ENCODE measurements at regions not wholly inside any gene's neighbourhood (a gene's known extent, or its start where the extent isn't known, plus 50 kb on each side); places are given as distances from the start of the nearest gene placed in this dataset.

GRCh38 chr6:20029979-20030378 is 182.3 kb downstream of the MBOAT1 start:
- TF ChIP-seq, protein P1, sequence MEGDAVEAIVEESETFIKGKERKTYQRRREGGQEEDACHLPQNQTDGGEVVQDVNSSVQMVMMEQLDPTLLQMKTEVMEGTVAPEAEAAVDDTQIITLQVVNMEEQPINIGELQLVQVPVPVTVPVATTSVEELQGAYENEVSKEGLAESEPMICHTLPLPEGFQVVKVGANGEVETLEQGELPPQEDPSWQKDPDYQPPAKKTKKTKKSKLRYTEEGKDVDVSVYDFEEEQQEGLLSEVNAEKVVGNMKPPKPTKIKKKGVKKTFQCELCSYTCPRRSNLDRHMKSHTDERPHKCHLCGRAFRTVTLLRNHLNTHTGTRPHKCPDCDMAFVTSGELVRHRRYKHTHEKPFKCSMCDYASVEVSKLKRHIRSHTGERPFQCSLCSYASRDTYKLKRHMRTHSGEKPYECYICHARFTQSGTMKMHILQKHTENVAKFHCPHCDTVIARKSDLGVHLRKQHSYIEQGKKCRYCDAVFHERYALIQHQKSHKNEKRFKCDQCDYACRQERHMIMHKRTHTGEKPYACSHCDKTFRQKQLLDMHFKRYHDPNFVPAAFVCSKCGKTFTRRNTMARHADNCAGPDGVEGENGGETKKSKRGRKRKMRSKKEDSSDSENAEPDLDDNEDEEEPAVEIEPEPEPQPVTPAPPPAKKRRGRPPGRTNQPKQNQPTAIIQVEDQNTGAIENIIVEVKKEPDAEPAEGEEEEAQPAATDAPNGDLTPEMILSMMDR (IDR thresholded peaks at IDR 0.05; ENCODE audit: control extremely low read depth, extremely low read depth) = no peak
- Histone ChIP-seq H3K4me3 (no peak overlapping the region), H3K9ac (ENCODE audit: insufficient read depth in 1 of 2, low read length in 2 of 2) (no peak overlapping the region), H3K27me3 (ENCODE audit: control insufficient read depth in 3 of 3, insufficient read depth in 3 of 3, low read length in 2 of 3) (peaks cover 0 to 27% (median 4%) of the 10 kb centered on the region in 3 donors), H3K36me3 (ENCODE audit: control insufficient read depth in 4 of 4, insufficient read depth in 4 of 4, low read length in 4 of 4) (no peaks in the 10 kb centered on the region), H3K9me3 (ENCODE audit: control insufficient read depth in 4 of 4, insufficient read depth in 3 of 4, low read length in 3 of 4) (peaks cover 0 to 9% (median 0%) of the 10 kb centered on the region in 4 donors), H3K4me1 (ENCODE audit: control insufficient read depth in 5 of 5, insufficient read depth in 5 of 5, low read length in 5 of 5) (no peaks in the 10 kb centered on the region), H3K27ac (ENCODE audit: low read depth in 1 of 2, low read length in 1 of 2) (no peak overlapping the region)
- ATAC-seq (ENCODE audit: insufficient read depth, low FRiP score) (no peak), DNase-seq (no peak)
- 82 to 94% methylated on average over 3 of the region's 3 CpGs for WGBS, 2 donors

DNA sequence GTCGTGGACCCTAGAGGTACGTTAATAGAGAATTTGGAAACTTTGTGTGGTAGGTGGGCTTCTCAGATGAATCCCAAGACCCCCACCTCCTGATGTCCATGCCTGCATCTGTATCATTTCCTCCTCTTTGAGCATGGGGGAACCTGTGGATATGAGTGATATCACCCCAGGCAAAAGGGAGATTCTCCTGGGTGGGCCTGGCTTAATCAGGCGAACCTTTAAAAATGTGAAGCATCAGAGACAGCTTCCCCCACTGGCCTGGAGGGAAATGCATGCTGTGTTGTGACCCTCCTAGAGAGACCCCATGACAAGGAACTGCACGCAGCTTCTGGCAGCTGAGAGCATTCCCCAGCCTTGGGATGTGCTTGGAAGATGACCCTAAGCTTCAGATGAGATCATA is 180.9 kb downstream of the MBOAT1 start:
- H3K36me3 ChIP-seq (ENCODE audit: control insufficient read depth in 4 of 4, insufficient read depth in 4 of 4, low read length in 4 of 4) = no peaks in the 10 kb centered on the region
- TF ChIP-seq, protein P1 (IDR thresholded peaks at IDR 0.05; ENCODE audit: control extremely low read depth, extremely low read depth) = no peak
- no peak for DNase-seq
- H3K4me1 ChIP-seq (ENCODE audit: control insufficient read depth in 5 of 5, insufficient read depth in 5 of 5, low read length in 5 of 5) = no peaks in the 10 kb centered on the region
- peaks cover 0 to 27% (median 4%) of the 10 kb centered on the region in 3 donors for H3K27me3 ChIP-seq (ENCODE audit: control insufficient read depth in 3 of 3, insufficient read depth in 3 of 3, low read length in 2 of 3)
- H3K9me3 ChIP-seq (ENCODE audit: control insufficient read depth in 4 of 4, insufficient read depth in 3 of 4, low read length in 3 of 4) = peaks cover 0 to 9% (median 0%) of the 10 kb centered on the region in 4 donors
- no peak for ATAC-seq (ENCODE audit: insufficient read depth, low FRiP score)
- no peak overlapping the region for H3K4me3 ChIP-seq
- H3K9ac ChIP-seq (ENCODE audit: insufficient read depth in 1 of 2, low read length in 2 of 2) = no peak overlapping the region
- H3K27ac ChIP-seq (ENCODE audit: low read depth in 1 of 2, low read length in 1 of 2) = no peak overlapping the region
- 95 to 96% methylated on average over 4 of the region's 4 CpGs for WGBS, 2 donors

DNA sequence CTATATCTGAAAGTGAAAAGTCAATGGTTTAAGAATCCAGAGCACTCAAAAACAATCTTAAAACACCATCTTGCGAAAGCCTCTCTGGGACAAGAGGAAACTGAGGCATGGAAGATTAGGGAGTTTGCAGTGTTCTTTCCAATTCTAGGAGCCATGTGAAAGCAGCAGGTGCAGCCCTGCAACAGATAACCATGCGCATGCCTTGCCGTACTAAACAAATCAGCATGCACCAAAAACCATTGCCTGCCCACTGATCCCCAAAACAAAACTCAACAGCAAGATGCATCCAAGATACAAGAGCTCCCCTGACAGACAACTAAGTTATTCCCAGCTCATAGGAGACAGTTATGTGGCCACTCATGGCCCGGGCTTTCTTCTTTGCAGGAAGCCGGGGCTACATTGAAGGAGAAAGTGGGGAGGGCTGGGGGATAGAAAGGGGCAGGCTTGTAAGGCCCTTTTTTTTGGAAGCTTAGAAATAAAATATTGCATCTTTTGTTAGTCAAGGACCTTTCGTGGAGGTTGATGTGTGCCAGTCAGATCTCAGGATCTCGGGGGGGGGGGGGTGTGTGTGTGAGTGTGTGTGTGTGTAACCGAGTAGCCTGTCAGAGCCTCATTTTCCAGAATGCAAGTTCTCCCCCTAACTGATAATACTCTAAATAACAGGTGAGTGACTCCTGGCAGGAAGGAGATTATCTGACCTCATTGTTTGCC is 178.4 kb downstream of the MBOAT1 start:
- no peaks in the 10 kb centered on the region for H3K4me1 ChIP-seq (ENCODE audit: control insufficient read depth in 5 of 5, insufficient read depth in 5 of 5, low read length in 5 of 5)
- WGBS, 2 donors = 53 to 67% methylated on average over 8 of the region's 8 CpGs
- peaks cover 0 to 9% (median 0%) of the 10 kb centered on the region in 4 donors for H3K9me3 ChIP-seq (ENCODE audit: control insufficient read depth in 4 of 4, insufficient read depth in 3 of 4, low read length in 3 of 4)
- H3K36me3 ChIP-seq (ENCODE audit: control insufficient read depth in 4 of 4, insufficient read depth in 4 of 4, low read length in 4 of 4) = no peaks in the 10 kb centered on the region
- H3K27ac ChIP-seq (ENCODE audit: low read depth in 1 of 2, low read length in 1 of 2) = no peak overlapping the region
- DNase-seq (no peak), ATAC-seq (ENCODE audit: insufficient read depth, low FRiP score) (no peak)
- H3K4me3 ChIP-seq = no peak overlapping the region
- H3K27me3 ChIP-seq (ENCODE audit: control insufficient read depth in 3 of 3, insufficient read depth in 3 of 3, low read length in 2 of 3) = peaks cover 0 to 27% (median 4%) of the 10 kb centered on the region in 3 donors
- no peak overlapping the region for H3K9ac ChIP-seq (ENCODE audit: insufficient read depth in 1 of 2, low read length in 2 of 2)
- TF ChIP-seq, protein P1 (IDR thresholded peaks at IDR 0.05; ENCODE audit: control extremely low read depth, extremely low read depth) = no peak

GRCh38 chr6:20034408-20034769 is 177.9 kb downstream of the MBOAT1 start:
- no peaks in the 10 kb centered on the region for H3K36me3 ChIP-seq (ENCODE audit: control insufficient read depth in 4 of 4, insufficient read depth in 4 of 4, low read length in 4 of 4)
- TF ChIP-seq, protein P1 (IDR thresholded peaks at IDR 0.05; ENCODE audit: control extremely low read depth, extremely low read depth) = no peak
- H3K9me3 ChIP-seq (ENCODE audit: control insufficient read depth in 4 of 4, insufficient read depth in 3 of 4, low read length in 3 of 4) = peaks cover 0 to 9% (median 0%) of the 10 kb centered on the region in 4 donors
- no peak overlapping the region for H3K9ac ChIP-seq (ENCODE audit: insufficient read depth in 1 of 2, low read length in 2 of 2)
- DNase-seq (no peak), ATAC-seq (ENCODE audit: insufficient read depth, low FRiP score) (no peak)
- no peak overlapping the region for H3K27ac ChIP-seq (ENCODE audit: low read depth in 1 of 2, low read length in 1 of 2)
- no peak overlapping the region for H3K4me3 ChIP-seq
- 23 to 42% methylated on average over 5 of the region's 5 CpGs for WGBS, 2 donors
- H3K4me1 ChIP-seq (ENCODE audit: control insufficient read depth in 5 of 5, insufficient read depth in 5 of 5, low read length in 5 of 5) = no peaks in the 10 kb centered on the region
- H3K27me3 ChIP-seq (ENCODE audit: control insufficient read depth in 3 of 3, insufficient read depth in 3 of 3, low read length in 2 of 3) = peaks cover 0 to 25% (median 4%) of the 10 kb centered on the region in 3 donors

All from lung (tissue), 11 donors.